ENCODE measurements at regions not wholly inside any gene's neighbourhood (a gene's known extent, or its start where the extent isn't known, plus 50 kb on each side); places are given as distances from the start of the nearest gene placed in this dataset.

DNA sequence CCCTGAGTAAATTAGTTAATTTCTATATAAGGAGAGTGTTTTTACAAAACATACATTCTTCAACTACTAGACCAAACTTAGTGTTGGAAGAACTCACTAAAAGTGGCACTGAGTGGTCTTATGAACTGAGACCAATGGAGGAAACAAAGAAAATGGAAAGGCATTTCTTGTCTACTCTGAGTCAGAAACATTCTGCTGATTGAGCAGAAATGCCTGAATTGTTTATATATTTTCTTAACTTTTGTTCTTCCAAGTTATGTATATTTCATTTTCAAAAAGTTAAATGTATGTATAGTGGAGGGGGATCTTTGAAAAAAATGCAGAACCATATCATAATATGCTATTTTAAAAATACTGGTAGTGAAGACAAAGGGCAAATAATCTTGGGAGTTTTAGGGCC lies 320.7 kb downstream of the HGF start:
- no peaks in the 10 kb centered on the region for H3K36me3 ChIP-seq (ENCODE audit: control insufficient read depth in 2 of 4, insufficient read depth in 4 of 4, low read length in 3 of 4)
- no peaks in the 10 kb centered on the region for H3K4me1 ChIP-seq (replicated peaks in 1 of 4; ENCODE audit: control insufficient read depth in 3 of 4, insufficient read depth in 4 of 4, low read length in 3 of 4)
- no peak overlapping the region for H3K27ac ChIP-seq (ENCODE audit: low read depth, low read length)
- ChIA-PET POLR2A (ENCODE audit: partially characterized antibody) (no interaction called here), CTCF (ENCODE audit: partially characterized antibody) (interaction anchor here (0.7 to 1.3 kb wide), 4 partner anchors 10 to 34 kb away, joined by 3 to 4 read pairs (median 4); no protein-coding TSS in a partner anchor)
- H3K23me2 ChIP-seq (ENCODE audit: low read depth, low read length): no peaks in the 10 kb centered on the region
- H3K79me1 ChIP-seq (ENCODE audit: low read depth, low read length): no peaks in the 10 kb centered on the region
- no peak overlapping the region for H2AK5ac ChIP-seq (ENCODE audit: low read depth, low read length)
- H2AFZ ChIP-seq (ENCODE audit: low read length): no peak overlapping the region
- no peak overlapping the region for H3K4me2 ChIP-seq (ENCODE audit: insufficient read depth in 1 of 2, low read depth in 2 of 2, low read length in 2 of 2)
- no peak for TF ChIP-seq SP1 (IDR thresholded peaks at IDR 0.05; ENCODE audit: low read depth, low read length)
- TF ChIP-seq NRF1 (IDR thresholded peaks at IDR 0.05; ENCODE audit: low read depth, low read length): no peak
- TF ChIP-seq TAF1 (IDR thresholded peaks at IDR 0.05; ENCODE audit: low read depth, low read length): no peak
- TF ChIP-seq NANOG (IDR thresholded peaks at IDR 0.05; ENCODE audit: insufficient read depth, low read depth, low read length, poor library complexity, severe bottlenecking): no peak
- TF ChIP-seq MAFK (IDR thresholded peaks at IDR 0.05; ENCODE audit: low read depth, low read length): peak; percentile 54; the same call in 1 of the 2 replicates
- TF ChIP-seq, protein P1, sequence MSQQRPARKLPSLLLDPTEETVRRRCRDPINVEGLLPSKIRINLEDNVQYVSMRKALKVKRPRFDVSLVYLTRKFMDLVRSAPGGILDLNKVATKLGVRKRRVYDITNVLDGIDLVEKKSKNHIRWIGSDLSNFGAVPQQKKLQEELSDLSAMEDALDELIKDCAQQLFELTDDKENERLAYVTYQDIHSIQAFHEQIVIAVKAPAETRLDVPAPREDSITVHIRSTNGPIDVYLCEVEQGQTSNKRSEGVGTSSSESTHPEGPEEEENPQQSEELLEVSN (IDR thresholded peaks at IDR 0.05): no peak
- no peak for TF ChIP-seq EP300 (IDR thresholded peaks at IDR 0.05; ENCODE audit: borderline replicate concordance in 1 of 2, low read depth in 2 of 2, low read length in 2 of 2)
- TF ChIP-seq ZNF274 (IDR thresholded peaks at IDR 0.05; ENCODE audit: borderline replicate concordance, extremely low read depth, low read length): no peak
- H4K5ac ChIP-seq (ENCODE audit: insufficient read length, low read depth, low read length): no peak overlapping the region
- FAIRE-seq: no peak
- H2BK20ac ChIP-seq (ENCODE audit: low read length): no peak overlapping the region
- no peak for DNase-seq (ENCODE audit: low read depth in 1 of 2, low spot score in 2 of 2)
- H3K23ac ChIP-seq (ENCODE audit: insufficient read length): no peak overlapping the region
- no peak overlapping the region for H4K8ac ChIP-seq (ENCODE audit: extremely low read depth, insufficient read depth, low read length)
- H4K91ac ChIP-seq (replicated peaks; ENCODE audit: insufficient read length, low read length): no peak overlapping the region
- no peak overlapping the region for H2BK15ac ChIP-seq (ENCODE audit: low read length)
- no peak overlapping the region for H3K56ac ChIP-seq (replicated peaks; ENCODE audit: insufficient read length, low read depth, low read length)
- H2BK120ac ChIP-seq (replicated peaks; ENCODE audit: low read depth, low read length): no peak overlapping the region
- no peaks in the 10 kb centered on the region for H3K9me3 ChIP-seq (ENCODE audit: insufficient read depth in 2 of 2, low read depth in 1 of 2, low read length in 1 of 2)
- no peak overlapping the region for H3K14ac ChIP-seq (ENCODE audit: insufficient read length)
- H3K79me2 ChIP-seq (ENCODE audit: control insufficient read depth in 1 of 2, insufficient read depth in 2 of 2, low read length in 2 of 2): no peaks in the 10 kb centered on the region
- H3K4ac ChIP-seq (replicated peaks; ENCODE audit: insufficient read length, low read depth, low read length): no peak overlapping the region
- no peak overlapping the region for H3K9ac ChIP-seq (replicated peaks in 1 of 4; ENCODE audit: extremely low read depth in 1 of 4, low read depth in 3 of 4, low read length in 3 of 4)
- no peak overlapping the region for H2BK5ac ChIP-seq (ENCODE audit: low read depth, low read length)
- no peak overlapping the region for H3K4me3 ChIP-seq (ENCODE audit: extremely low read depth in 1 of 4, insufficient read depth in 2 of 4, low read depth in 3 of 4, low read length in 4 of 4)
- H3K18ac ChIP-seq (ENCODE audit: extremely low read depth, low read length): no peak overlapping the region
- no peak overlapping the region for H2BK12ac ChIP-seq (ENCODE audit: low read depth, low read length)
- H3K27me3 ChIP-seq (replicated peaks in 1 of 4; ENCODE audit: control insufficient read depth in 3 of 4, extremely low read depth in 1 of 4, insufficient read depth in 3 of 4, low read length in 3 of 4): no peaks in the 10 kb centered on the region
- H4K20me1 ChIP-seq (replicated peaks in 1 of 2; ENCODE audit: control insufficient read depth in 1 of 2, insufficient read depth in 2 of 2, low read length in 2 of 2): no peaks in the 10 kb centered on the region
